Stomach (tissue), 8 donors: ENCODE measurements at regions not wholly inside any gene's neighbourhood (a gene's known extent, or its start where the extent isn't known, plus 50 kb on each side); places are given as distances from the start of the nearest gene placed in this dataset.

ENCODE experiments used
- DNase-seq, 2 donors: peaks; one replicate each; pipeline versions ENCODE4 v3.0.0 to v3.0.0-alpha.2; 2013 to 2019
- H3K27ac ChIP-seq, 5 donors: fragments of 200-600 bp in 4 of 5; sonication (generic) in 4 of 5; one replicate each; pipeline ENCODE4 v1.5.1; 2013 to 2019; ENCODE audit warnings: mild to moderate bottlenecking in 1 of 5, moderate library complexity in 1 of 5
- H3K27me3 ChIP-seq, 3 donors: fragments of 200-600 bp; sonication (generic); one replicate each; pipeline ENCODE4 v1.5.1; 2017 to 2019; ENCODE audit warnings: mixed run types in 1 of 3
- H3K36me3 ChIP-seq, 4 donors: fragments of 200-600 bp; sonication (generic); 1 replicate in 3 of 4; 2 replicates in 1 of 4; pipeline ENCODE4 v1.5.1; 2016 to 2019
- H3K4me1 ChIP-seq, 4 donors: fragments of 200-600 bp; sonication (generic); one replicate each; pipeline ENCODE4 v1.5.1; 2016 to 2019
- H3K4me3 ChIP-seq, 4 donors: fragments of 200-600 bp; sonication (generic) in 3 of 4; one replicate each; pipeline ENCODE4 v1.5.1; 2016 to 2019; ENCODE audit warnings: mild to moderate bottlenecking in 1 of 4
- H3K9me3 ChIP-seq, 4 donors: fragments of 200-600 bp; sonication (generic); one replicate each; pipeline ENCODE4 v1.5.1; 2016 to 2019
- EP300 ChIP-seq: sonication (generic); formaldehyde crosslinking; IDR thresholded peaks from one replicate; pipeline ENCODE4 v1.6.1; 2017; ENCODE audit warnings: antibody characterized with exemption
- POLR2A ChIP-seq, 4 donors: fragments of 450-650 bp; IDR thresholded peaks; one replicate each; pipeline ENCODE4 v1.6.1; 2016; ENCODE audit warnings: antibody characterized with exemption in 4 of 4, control low read depth in 2 of 4, mild to moderate bottlenecking in 1 of 4, moderate library complexity in 1 of 4
- POLR2AphosphoS5 ChIP-seq, 3 donors: sonication (generic); formaldehyde crosslinking; IDR thresholded peaks; one replicate each; pipeline ENCODE4 v1.6.1; 2016; ENCODE audit warnings: antibody characterized with exemption in 3 of 3
- WGBS, 5 donors: extraction: QIAGEN DNeasy Blood & Tissue Kit in 3 of 5; methylation state at CpG; one replicate each; pipeline versions ENCODE4 v1.1.5 to v1.1.7; 2013 to 2018; 5-methylcytosine and 5-hydroxymethylcytosine counted together
- intact Hi-C: fragments of 100-400 bp; cut with DNase I; formaldehyde crosslinking; loops from one replicate; pipeline ENCODE4 v1.15.1; 2023; ENCODE audit warnings: low total_unique reads
- TF ChIP-seq, protein P1 (sequence below), 7 experiments: fragments of 450-650 bp in 4 of 7; fragments of 200-600 bp in 3 of 7; sonication (generic) in 3 of 7; IDR thresholded peaks; one replicate each; pipeline ENCODE4 v1.5.1; 2016 to 2019; ENCODE audit warnings: antibody characterized with exemption in 7 of 7, control low read depth in 2 of 7, mild to moderate bottlenecking in 1 of 7
- donor health status: healthy with polysubstance abuse.
- donor health status: Bipolar disorder and iron deficiency.
- donor health status: healthy.

DNA sequence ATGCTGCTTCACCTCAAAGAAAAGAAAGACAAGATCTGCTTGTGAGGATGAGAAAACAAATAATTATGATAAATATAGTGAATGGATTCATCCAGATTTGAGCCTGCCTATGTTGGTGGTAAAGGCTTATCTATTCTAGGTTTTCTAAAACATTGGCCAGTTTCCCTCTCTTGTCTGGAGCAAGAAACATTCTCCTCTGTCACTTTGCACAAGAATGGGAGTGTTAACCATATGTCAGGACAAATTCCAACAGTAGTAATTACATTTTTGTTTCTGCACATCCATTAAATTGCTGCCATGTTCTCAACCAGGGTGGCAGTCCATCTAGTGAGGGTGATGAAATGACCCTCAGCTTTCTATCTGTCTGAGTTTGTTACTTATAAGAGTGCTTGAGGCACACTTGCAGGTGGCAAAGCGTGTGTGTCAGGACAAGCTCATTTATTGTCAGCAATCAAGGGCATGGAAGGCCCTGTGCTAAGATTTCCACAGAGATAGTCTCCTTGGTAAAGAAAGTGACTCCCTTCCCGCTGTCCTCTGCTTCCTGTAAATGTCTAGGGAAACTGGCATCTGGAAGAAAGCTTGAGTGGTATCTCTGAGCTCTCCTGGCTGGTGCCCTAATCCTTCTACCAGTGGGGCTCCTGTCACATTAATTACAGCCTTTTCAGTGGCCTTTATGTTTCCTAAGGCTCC lies 502.1 kb upstream of the FLRT2 start:
- 78 to 85% (median 83%) methylated on average over 2 of the region's 2 CpGs for WGBS, 5 donors
- H3K9me3 ChIP-seq: no peaks in the 10 kb centered on the region
- no peaks in the 10 kb centered on the region for H3K27me3 ChIP-seq
- H3K36me3 ChIP-seq: no peaks in the 10 kb centered on the region
- H3K4me1 ChIP-seq: no peaks in the 10 kb centered on the region
- no peak for DNase-seq
- no peak overlapping the region for H3K4me3 ChIP-seq
- intact Hi-C loops: no loop called here
- TF ChIP-seq POLR2A (IDR thresholded peaks at IDR 0.05) (no peak), POLR2AphosphoS5 (IDR thresholded peaks at IDR 0.05) (no peak), EP300 (no peak)
- TF ChIP-seq, protein P1, sequence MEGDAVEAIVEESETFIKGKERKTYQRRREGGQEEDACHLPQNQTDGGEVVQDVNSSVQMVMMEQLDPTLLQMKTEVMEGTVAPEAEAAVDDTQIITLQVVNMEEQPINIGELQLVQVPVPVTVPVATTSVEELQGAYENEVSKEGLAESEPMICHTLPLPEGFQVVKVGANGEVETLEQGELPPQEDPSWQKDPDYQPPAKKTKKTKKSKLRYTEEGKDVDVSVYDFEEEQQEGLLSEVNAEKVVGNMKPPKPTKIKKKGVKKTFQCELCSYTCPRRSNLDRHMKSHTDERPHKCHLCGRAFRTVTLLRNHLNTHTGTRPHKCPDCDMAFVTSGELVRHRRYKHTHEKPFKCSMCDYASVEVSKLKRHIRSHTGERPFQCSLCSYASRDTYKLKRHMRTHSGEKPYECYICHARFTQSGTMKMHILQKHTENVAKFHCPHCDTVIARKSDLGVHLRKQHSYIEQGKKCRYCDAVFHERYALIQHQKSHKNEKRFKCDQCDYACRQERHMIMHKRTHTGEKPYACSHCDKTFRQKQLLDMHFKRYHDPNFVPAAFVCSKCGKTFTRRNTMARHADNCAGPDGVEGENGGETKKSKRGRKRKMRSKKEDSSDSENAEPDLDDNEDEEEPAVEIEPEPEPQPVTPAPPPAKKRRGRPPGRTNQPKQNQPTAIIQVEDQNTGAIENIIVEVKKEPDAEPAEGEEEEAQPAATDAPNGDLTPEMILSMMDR (IDR thresholded peaks at IDR 0.05): no peak
- H3K27ac ChIP-seq: no peak overlapping the region

DNA sequence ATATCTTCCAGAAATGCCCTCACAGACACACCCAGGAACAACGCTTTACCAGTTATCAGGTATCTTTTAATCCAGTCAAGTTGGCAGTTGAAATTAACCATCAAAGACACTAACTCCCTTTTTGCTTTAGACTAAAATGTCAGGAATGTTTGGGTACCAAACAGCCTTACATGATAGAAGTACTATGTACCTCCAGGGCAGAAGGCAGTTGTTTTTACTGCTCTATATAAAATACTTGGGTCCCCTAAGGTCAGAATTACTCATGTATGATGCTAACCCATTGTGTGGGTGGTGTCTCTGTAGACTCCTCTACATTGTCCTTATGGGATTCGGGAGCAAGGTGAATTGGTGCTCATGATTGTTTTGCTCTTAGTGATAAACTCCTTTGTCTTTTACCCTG lies 492.5 kb upstream of the FLRT2 start:
- Histone ChIP-seq H3K36me3 (no peaks in the 10 kb centered on the region), H3K4me1 (peaks cover 0 to 11% (median 3%) of the 10 kb centered on the region in 4 donors), H3K4me3 (no peak overlapping the region), H3K9me3 (no peaks in the 10 kb centered on the region), H3K27me3 (no peaks in the 10 kb centered on the region), H3K27ac (no peak overlapping the region)
- no peak for DNase-seq
- WGBS, 5 donors: 85 to 99% (median 92%) methylated on average over 2 of the region's 2 CpGs
- intact Hi-C loops: no loop called here
- TF ChIP-seq POLR2A (IDR thresholded peaks at IDR 0.05) (no peak), EP300 (no peak), POLR2AphosphoS5 (IDR thresholded peaks at IDR 0.05) (no peak)
- TF ChIP-seq, protein P1 (IDR thresholded peaks at IDR 0.05): no peak

DNA sequence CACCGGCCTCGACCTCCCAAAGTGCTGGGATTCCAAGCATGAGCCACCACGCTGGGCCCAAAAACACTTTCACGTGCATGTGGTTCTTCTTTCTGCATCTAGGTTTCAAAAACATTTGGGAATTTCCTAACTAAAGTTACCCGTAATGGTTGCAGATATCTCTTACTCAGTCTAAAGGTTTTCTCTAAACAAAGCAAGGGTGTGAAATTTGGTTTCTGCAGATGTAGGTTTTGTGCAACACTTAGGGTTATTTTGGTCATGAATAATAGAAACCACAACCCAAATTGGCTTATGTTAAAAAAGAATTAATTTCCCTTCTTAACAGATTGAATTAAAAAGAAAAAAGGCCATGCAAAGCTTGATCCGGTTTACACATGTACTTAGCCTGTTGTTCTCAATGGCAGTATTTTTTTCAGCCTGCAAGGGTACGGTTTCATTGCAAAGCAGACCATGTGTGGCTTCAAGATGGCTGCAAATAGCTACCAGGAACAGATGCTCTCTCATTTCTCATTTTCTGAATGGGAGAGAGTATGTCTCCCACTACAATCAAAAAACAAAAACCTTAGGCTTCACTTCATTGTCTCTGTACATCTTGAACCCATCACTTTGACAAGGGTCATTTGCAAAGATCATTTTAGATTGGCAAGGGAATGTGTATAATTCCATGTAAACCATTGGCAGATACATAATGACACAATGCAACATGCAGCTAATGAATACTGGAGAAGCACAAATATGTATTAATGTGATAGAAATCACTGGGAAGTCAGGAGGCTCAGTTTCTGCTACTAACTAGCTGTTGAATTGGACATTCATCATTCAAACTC lies 491.2 kb upstream of the FLRT2 start:
- H3K4me3 ChIP-seq: no peak overlapping the region
- no peak for DNase-seq
- TF ChIP-seq POLR2A (IDR thresholded peaks at IDR 0.05) (no peak), EP300 (no peak), POLR2AphosphoS5 (IDR thresholded peaks at IDR 0.05) (no peak)
- TF ChIP-seq, protein P1 (IDR thresholded peaks at IDR 0.05): no peak
- H3K9me3 ChIP-seq: no peaks in the 10 kb centered on the region
- peaks cover 0 to 11% (median 3%) of the 10 kb centered on the region in 4 donors for H3K4me1 ChIP-seq
- 88 to 96% (median 90%) methylated on average over 7 of the region's 7 CpGs for WGBS, 5 donors
- H3K36me3 ChIP-seq: no peaks in the 10 kb centered on the region
- H3K27ac ChIP-seq: no peak overlapping the region
- intact Hi-C loops: no loop called here
- H3K27me3 ChIP-seq: no peaks in the 10 kb centered on the region

DNA sequence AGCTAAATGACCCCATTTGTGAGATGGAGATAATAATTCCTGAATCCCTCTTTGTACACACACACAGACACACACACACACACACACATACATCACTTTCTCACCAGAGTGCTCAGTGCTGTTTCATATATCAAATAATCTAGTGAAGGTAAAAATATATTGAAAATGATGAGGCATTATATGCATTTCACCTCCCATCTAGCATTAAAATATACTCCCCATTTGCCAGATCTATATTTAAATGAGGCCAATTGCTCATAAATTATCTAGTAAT lies 490.7 kb upstream of the FLRT2 start:
- no peak overlapping the region for H3K27ac ChIP-seq
- DNase-seq: no peak
- no peaks in the 10 kb centered on the region for H3K36me3 ChIP-seq
- no peaks in the 10 kb centered on the region for H3K27me3 ChIP-seq
- no peak overlapping the region for H3K4me3 ChIP-seq
- peaks cover 0 to 11% (median 3%) of the 10 kb centered on the region in 4 donors for H3K4me1 ChIP-seq
- no peaks in the 10 kb centered on the region for H3K9me3 ChIP-seq
- no peak for TF ChIP-seq EP300
- TF ChIP-seq POLR2A (IDR thresholded peaks at IDR 0.05): no peak
- TF ChIP-seq, protein P1 (IDR thresholded peaks at IDR 0.05): no peak
- TF ChIP-seq POLR2AphosphoS5 (IDR thresholded peaks at IDR 0.05): no peak
- intact Hi-C loops: no loop called here
